A549 (cell line): ENCODE measurements at regions not wholly inside any gene's neighbourhood (a gene's known extent, or its start where the extent isn't known, plus 50 kb on each side); places are given as distances from the start of the nearest gene placed in this dataset.

Source experiments
- CHD2 ChIP-seq: fragments of 150-350 bp; IDR thresholded peaks from 2 replicates; pipeline ENCODE4 v1.6.1; 2014; ENCODE audit warnings: low read length; ENCODE audit not compliant: partially characterized antibody
- CTCF ChIP-seq: fragments of >200 bp; sonication (Bioruptor Twin); formaldehyde crosslinking; IDR thresholded peaks from 3 replicates; pipeline ENCODE4 v1.5.1; 2016
- ESRRA ChIP-seq: fragments of 150-350 bp; IDR thresholded peaks from 2 replicates; pipeline ENCODE4 v1.6.1; 2014; ENCODE audit warnings: mild to moderate bottlenecking, low read length, borderline replicate concordance
- FOSL2 ChIP-seq, 2 experiments: fragments of 450-650 bp in 1 of 2; fragments of >200 bp in 1 of 2; sonication (Bioruptor Twin) in 1 of 2; formaldehyde crosslinking; IDR thresholded peaks; 2 replicates each; pipeline versions ENCODE4 v1.5.0 to v1.6.1; 2016 to 2020; ENCODE audit warnings: mild to moderate bottlenecking in 1 of 2, moderate library complexity in 1 of 2
- JUNB ChIP-seq: fragments of >200 bp; sonication (Bioruptor Twin); formaldehyde crosslinking; IDR thresholded peaks from 2 replicates; pipeline ENCODE4 v1.6.1; 2016
- KDM1A ChIP-seq: fragments of 200-600 bp; sonication (generic); IDR thresholded peaks from 2 replicates; pipeline ENCODE4 v1.6.1; 2016; ENCODE audit warnings: low read depth, mild to moderate bottlenecking
- POLR2A ChIP-seq: IDR thresholded peaks from 2 replicates; pipeline ENCODE4 v1.6.1; 2012; ENCODE audit warnings: mild to moderate bottlenecking, low read length
- RAD21 ChIP-seq, 2 experiments: fragments of >200 bp in 1 of 2; sonication (Bioruptor Twin) in 1 of 2; formaldehyde crosslinking in 1 of 2; IDR thresholded peaks in 1 of 2; conservative IDR thresholded peaks in 1 of 2; 2 replicates in 1 of 2; 3 replicates in 1 of 2; pipeline ENCODE4 v1.6.1; 2012 to 2018; ENCODE audit warnings: inconsistent platforms in 1 of 2
- RFX5 ChIP-seq: fragments of 450-650 bp; IDR thresholded peaks from 2 replicates; pipeline ENCODE4 v1.7.1; 2014; ENCODE audit warnings: antibody characterized with exemption, mild to moderate bottlenecking, moderate library complexity
- SMC3 ChIP-seq: fragments of >200 bp; sonication (Bioruptor Twin); formaldehyde crosslinking; IDR thresholded peaks from 3 replicates; pipeline ENCODE4 v1.6.1; 2018; ENCODE audit warnings: inconsistent platforms
- USF2 ChIP-seq: fragments of 450-650 bp; IDR thresholded peaks from 2 replicates; pipeline ENCODE4 v1.6.1; 2014; ENCODE audit warnings: antibody characterized with exemption
- ZFP36 ChIP-seq: fragments of 450-650 bp; IDR thresholded peaks from 2 replicates; pipeline ENCODE4 v1.6.1; 2014; ENCODE audit warnings: borderline replicate concordance; ENCODE audit not compliant: partially characterized antibody

GRCh38 chr7:52021343-52021742 lies 704.7 kb upstream of the COBL start:
- TF ChIP-seq CTCF (no peak), CHD2 (no peak), ESRRA (no peak), RAD21 (conservative IDR thresholded peaks at IDR 0.05 in 1 of 2, IDR thresholded peaks at IDR 0.05 in 1 of 2) (no peak), POLR2A (no peak), ZFP36 (no peak), FOSL2 (IDR thresholded peaks at IDR 0.05) (no peak), FOSL2 (CRISPR knock-in tag; IDR thresholded peaks at IDR 0.05) (no peak), SMC3 (no peak), RFX5 (no peak), KDM1A (no peak), USF2 (no peak), JUNB (no peak)
